Cardiac muscle cell (in vitro differentiated cells and primary cell): ENCODE measurements at regions not wholly inside any gene's neighbourhood (a gene's known extent, or its start where the extent isn't known, plus 50 kb on each side); places are given as distances from the start of the nearest gene placed in this dataset.

Experiments used
- DNase-seq, 2 donors: peaks; one replicate each; pipeline versions ENCODE4 v3.0.0 to v3.0.0-alpha.2; 2010 to 2017; ENCODE audit warnings: low read depth in 1 of 2, low spot score in 1 of 2
- H3K27ac ChIP-seq: fragments of 200-600 bp; sonication (generic); 2 replicates; pipeline ENCODE4 v1.5.1; 2016
- H3K27me3 ChIP-seq: fragments of 200-600 bp; sonication (generic); 2 replicates; pipeline ENCODE4 v1.6.0; 2016; ENCODE audit warnings: control low read depth
- H3K36me3 ChIP-seq: fragments of 200-600 bp; sonication (generic); 2 replicates; pipeline ENCODE4 v1.5.1; 2016; ENCODE audit warnings: control low read depth
- H3K4me1 ChIP-seq: fragments of 200-600 bp; sonication (generic); 2 replicates; pipeline ENCODE4 v1.8.1; 2017; ENCODE audit warnings: low read depth, mild to moderate bottlenecking, mixed run types
- H3K4me3 ChIP-seq: fragments of 200-600 bp; sonication (generic); 2 replicates; pipeline ENCODE4 v1.5.1; 2016; ENCODE audit warnings: mild to moderate bottlenecking
- H3K9me3 ChIP-seq: fragments of 200-600 bp; sonication (generic); 2 replicates; pipeline ENCODE4 v1.5.1; 2017; ENCODE audit warnings: low read depth, mild to moderate bottlenecking, control low read depth
- CTCF ChIP-seq: IDR thresholded peaks from 2 replicates; pipeline ENCODE4 v1.5.1; 2012; ENCODE audit warnings: low read depth, mild to moderate bottlenecking, low read length

DNA sequence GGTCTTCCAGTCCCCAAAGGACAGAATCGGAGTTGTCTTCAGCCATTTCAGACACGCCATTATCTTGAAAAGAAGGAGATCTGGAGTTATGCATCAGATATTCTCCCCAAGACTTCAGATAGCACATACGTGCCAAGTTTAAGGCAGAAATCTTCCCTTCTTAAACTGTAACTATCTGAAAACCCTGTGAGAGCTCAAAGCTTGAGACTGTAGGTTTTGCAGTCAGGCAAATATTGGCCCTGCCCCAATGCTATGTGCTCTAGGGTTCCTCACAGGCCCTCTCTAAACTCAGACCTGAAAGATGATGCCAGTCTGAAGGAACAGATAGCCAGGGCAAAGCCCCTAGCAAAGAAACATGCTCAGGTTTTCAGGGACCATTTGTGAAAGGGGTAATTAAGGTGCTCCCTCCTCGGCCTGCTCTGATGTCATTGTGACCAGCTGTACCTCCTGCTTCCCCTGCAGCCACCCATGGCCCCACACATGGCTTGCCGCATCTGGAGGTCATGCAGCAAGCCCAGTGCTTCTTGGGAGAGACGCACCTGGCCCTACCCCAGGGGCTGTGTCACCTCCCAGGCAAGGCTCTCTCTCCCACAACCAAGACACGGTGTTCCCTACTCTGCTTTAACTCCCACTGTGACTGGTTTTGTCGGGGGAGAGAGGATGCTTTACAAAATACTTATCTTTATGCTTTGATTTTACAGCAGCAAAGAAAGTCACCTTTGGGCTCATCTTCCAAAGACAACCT, 53.4 kb upstream of the POMGNT2 start:
- H3K9me3 ChIP-seq: no peaks in the 10 kb centered on the region
- H3K4me3 ChIP-seq: no peak overlapping the region
- no peak for TF ChIP-seq CTCF
- H3K36me3 ChIP-seq: no peaks in the 10 kb centered on the region
- DNase-seq: no peak
- H3K4me1 ChIP-seq: no peaks in the 10 kb centered on the region
- H3K27me3 ChIP-seq: no peaks in the 10 kb centered on the region
- no peak overlapping the region for H3K27ac ChIP-seq

- Histone ChIP-seq H3K27me3 (no peaks in the 10 kb centered on the region), H3K9me3 (no peaks in the 10 kb centered on the region), H3K4me1 (no peaks in the 10 kb centered on the region), H3K36me3 (no peaks in the 10 kb centered on the region), H3K4me3 (no peak overlapping the region), H3K27ac (no peak overlapping the region)
- no peak for TF ChIP-seq CTCF
- DNase-seq: no peak
These were observed 51.1 kb upstream of the POMGNT2 start for GRCh38 chr3:43156812-43157455.

DNA sequence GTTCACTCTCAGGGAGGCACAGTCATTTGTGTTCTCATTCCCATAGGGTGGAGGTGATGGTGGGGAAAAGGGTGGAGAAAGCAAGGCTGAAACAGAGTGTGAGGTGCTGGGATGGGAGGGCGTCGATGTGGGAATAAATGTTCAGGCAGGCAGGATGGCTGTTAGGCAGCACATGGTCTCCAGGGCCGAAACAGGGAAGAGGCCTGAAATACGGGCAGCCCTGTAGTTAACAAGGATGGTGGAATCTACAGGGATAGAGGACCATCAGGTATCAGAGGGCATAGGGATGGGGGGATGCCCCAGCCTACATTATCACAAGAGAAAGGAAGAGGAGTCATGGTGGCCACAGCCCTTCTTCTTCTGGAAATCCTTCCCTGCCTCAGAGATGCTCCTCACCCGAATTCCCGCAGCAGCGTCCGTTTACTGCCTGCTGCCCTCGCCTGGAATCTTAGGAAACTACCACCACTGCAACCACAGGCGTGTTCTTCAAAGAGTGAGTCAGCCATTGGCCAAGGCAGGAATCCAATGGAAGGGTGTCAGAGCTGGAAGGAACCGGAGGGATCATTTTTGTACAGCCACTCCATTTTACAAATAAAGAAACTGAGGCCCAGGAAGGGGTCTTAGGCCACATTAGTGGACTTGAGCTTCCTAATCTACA, 49.7 kb upstream of the POMGNT2 start:
- peak; percentile 76 to 86 for DNase-seq
- Histone ChIP-seq H3K4me1 (no peaks in the 10 kb centered on the region), H3K36me3 (no peaks in the 10 kb centered on the region), H3K27ac (no peak overlapping the region), H3K27me3 (no peaks in the 10 kb centered on the region), H3K9me3 (no peaks in the 10 kb centered on the region), H3K4me3 (no peak overlapping the region)
- TF ChIP-seq CTCF: peak; percentile 77
